Left lung (tissue), 4 donors: ENCODE measurements at regions not wholly inside any gene's neighbourhood (a gene's known extent, or its start where the extent isn't known, plus 50 kb on each side); places are given as distances from the start of the nearest gene placed in this dataset.

Experiments used
- ATAC-seq: fragments of 200-7000 bp; cut with Tn5 transposase; one replicate; pipeline ENCODE4 v1.9.1; 2020; ENCODE audit warnings: moderate library complexity
- DNase-seq, 4 donors: peaks; one replicate each; pipeline ENCODE4 v3.0.0-alpha.2; 2013 to 2020
- H3K27ac ChIP-seq, 2 donors: fragments of 200-600 bp; sonication (generic) in 1 of 2; one replicate each; pipeline versions ENCODE4 v1.5.0 to v1.8.0; 2020 to 2021
- H3K27me3 ChIP-seq, 2 donors: fragments of 200-600 bp; sonication (generic) in 1 of 2; one replicate each; pipeline versions ENCODE4 v1.5.0 to v1.8.0; 2020 to 2021
- H3K36me3 ChIP-seq, 2 donors: fragments of 200-600 bp; sonication (generic) in 1 of 2; one replicate each; pipeline versions ENCODE4 v1.5.0 to v1.8.0; 2020 to 2021
- H3K4me1 ChIP-seq, 2 donors: fragments of 200-600 bp; one replicate each; pipeline ENCODE4 v1.8.0; 2021
- H3K4me3 ChIP-seq, 2 donors: fragments of 200-600 bp; sonication (generic) in 1 of 2; one replicate each; pipeline versions ENCODE4 v1.5.0 to v1.8.0; 2020 to 2021; ENCODE audit warnings: mild to moderate bottlenecking in 1 of 2
- H3K9me3 ChIP-seq, 2 donors: fragments of 200-600 bp; sonication (generic) in 1 of 2; one replicate each; pipeline versions ENCODE4 v1.5.0 to v1.8.0; 2020 to 2021
- intact Hi-C, 2 donors: fragments of 100-400 bp; cut with DNase I; formaldehyde crosslinking; loops; one replicate each; pipeline versions ENCODE4 v1.11.2 to v1.14.2; 2022
- TF ChIP-seq, protein P1 (sequence below), 2 donors: fragments of 200-600 bp; sonication (generic) in 1 of 2; IDR thresholded peaks; one replicate each; pipeline versions ENCODE4 v1.5.0 to v1.8.0; 2021; ENCODE audit warnings: antibody characterized with exemption in 2 of 2
- donor health status: DM: no; HTN: yes; CAD: no.
- donor health status: DM: no; HTN: no; CAD: no.

- Histone ChIP-seq H3K27me3 (peaks cover 0 to 8% of the 10 kb centered on the region in 2 donors), H3K4me3 (no peak overlapping the region), H3K27ac (no peak overlapping the region), H3K4me1 (no peaks in the 10 kb centered on the region), H3K36me3 (no peaks in the 10 kb centered on the region), H3K9me3 (no peaks in the 10 kb centered on the region)
- TF ChIP-seq, protein P1, sequence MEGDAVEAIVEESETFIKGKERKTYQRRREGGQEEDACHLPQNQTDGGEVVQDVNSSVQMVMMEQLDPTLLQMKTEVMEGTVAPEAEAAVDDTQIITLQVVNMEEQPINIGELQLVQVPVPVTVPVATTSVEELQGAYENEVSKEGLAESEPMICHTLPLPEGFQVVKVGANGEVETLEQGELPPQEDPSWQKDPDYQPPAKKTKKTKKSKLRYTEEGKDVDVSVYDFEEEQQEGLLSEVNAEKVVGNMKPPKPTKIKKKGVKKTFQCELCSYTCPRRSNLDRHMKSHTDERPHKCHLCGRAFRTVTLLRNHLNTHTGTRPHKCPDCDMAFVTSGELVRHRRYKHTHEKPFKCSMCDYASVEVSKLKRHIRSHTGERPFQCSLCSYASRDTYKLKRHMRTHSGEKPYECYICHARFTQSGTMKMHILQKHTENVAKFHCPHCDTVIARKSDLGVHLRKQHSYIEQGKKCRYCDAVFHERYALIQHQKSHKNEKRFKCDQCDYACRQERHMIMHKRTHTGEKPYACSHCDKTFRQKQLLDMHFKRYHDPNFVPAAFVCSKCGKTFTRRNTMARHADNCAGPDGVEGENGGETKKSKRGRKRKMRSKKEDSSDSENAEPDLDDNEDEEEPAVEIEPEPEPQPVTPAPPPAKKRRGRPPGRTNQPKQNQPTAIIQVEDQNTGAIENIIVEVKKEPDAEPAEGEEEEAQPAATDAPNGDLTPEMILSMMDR (IDR thresholded peaks at IDR 0.05): no peak
- no peak for DNase-seq
- no peak for ATAC-seq
- intact Hi-C loops: no loop called here
Measured at GRCh38 chr17:13272296-13272695, 254.5 kb upstream of the ELAC2 start.

GRCh38 chr17:13268791-13269595 lies 251.2 kb upstream of the ELAC2 start:
- TF ChIP-seq, protein P1 (IDR thresholded peaks at IDR 0.05): no peak
- H3K4me1 ChIP-seq: no peaks in the 10 kb centered on the region
- H3K27ac ChIP-seq: no peak overlapping the region
- ATAC-seq (no peak), DNase-seq (no peak)
- H3K27me3 ChIP-seq: peaks cover 0 to 8% of the 10 kb centered on the region in 2 donors
- H3K36me3 ChIP-seq: no peaks in the 10 kb centered on the region
- H3K4me3 ChIP-seq: no peak overlapping the region
- intact Hi-C loops: no loop called here
- no peaks in the 10 kb centered on the region for H3K9me3 ChIP-seq

DNA sequence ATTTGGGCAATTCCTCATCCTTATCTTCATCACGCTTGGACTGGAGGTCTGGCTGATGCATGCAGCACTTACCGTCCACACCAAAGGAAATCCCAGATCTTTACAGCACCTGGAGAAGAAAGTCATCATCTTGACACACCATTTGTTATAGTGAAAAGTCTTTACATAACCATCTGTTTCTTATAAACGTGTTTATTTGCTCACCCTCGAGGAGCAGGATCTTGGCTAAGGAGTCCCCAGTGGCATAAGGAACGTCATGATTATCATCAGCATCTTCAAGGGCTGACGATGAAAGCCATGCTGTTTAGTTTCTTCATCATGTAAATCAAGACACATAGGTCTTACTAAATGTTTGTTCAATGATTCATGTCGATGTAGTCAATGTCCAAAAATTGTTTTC lies 248.8 kb upstream of the ELAC2 start:
- no peak overlapping the region for H3K27ac ChIP-seq
- H3K4me3 ChIP-seq: no peak overlapping the region
- H3K27me3 ChIP-seq: peaks cover 0 to 8% of the 10 kb centered on the region in 2 donors
- H3K36me3 ChIP-seq: no peaks in the 10 kb centered on the region
- H3K9me3 ChIP-seq: no peaks in the 10 kb centered on the region
- TF ChIP-seq, protein P1 (IDR thresholded peaks at IDR 0.05): no peak
- intact Hi-C loops: no loop called here
- DNase-seq (no peak), ATAC-seq (no peak)
- H3K4me1 ChIP-seq: no peaks in the 10 kb centered on the region

DNA sequence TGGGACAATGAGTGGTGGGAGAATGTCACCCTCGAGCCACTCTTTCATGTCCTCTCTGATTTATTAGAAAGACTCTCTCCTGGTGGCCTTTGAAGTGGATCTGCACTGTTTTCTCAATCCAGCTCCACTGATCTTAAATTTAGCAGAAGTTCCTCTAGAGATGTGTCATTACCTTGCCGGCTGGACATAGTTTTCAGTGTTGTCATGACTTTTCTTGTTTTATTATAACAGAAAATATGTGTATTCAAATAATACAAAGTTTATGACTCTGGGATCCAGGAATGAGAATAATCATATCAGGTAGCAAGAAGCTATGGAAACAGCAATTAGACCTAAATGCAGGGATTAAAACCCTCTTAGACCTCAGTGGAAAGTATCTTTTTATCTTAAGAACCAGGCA lies 247.5 kb upstream of the ELAC2 start:
- DNase-seq: no peak
- peaks cover 0 to 8% of the 10 kb centered on the region in 2 donors for H3K27me3 ChIP-seq
- ATAC-seq: no peak
- no peak overlapping the region for H3K4me3 ChIP-seq
- no peaks in the 10 kb centered on the region for H3K9me3 ChIP-seq
- H3K36me3 ChIP-seq: no peaks in the 10 kb centered on the region
- intact Hi-C loops: no loop called here
- H3K27ac ChIP-seq: no peak overlapping the region
- no peaks in the 10 kb centered on the region for H3K4me1 ChIP-seq
- TF ChIP-seq, protein P1 (IDR thresholded peaks at IDR 0.05): no peak

DNA sequence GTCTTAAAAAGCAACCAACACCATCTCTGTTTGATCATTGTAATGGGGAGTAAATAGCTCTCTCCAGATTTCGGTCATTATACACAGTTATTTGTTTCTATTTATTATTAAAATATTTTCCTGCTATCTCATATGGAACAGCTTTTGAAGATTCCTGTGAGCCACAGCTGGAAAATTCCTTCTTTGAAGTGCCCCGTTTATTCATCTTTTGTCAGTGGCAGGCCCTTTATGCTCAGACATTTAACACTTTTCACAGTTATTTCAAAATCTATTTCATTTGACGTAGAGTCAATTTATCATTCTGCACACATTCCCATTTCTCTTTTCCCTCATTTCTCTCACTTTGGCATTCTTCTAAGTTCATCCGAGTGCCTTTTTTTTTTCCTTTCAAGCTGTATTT lies 245.9 kb upstream of the ELAC2 start:
- no peaks in the 10 kb centered on the region for H3K27me3 ChIP-seq
- no peaks in the 10 kb centered on the region for H3K9me3 ChIP-seq
- TF ChIP-seq, protein P1 (IDR thresholded peaks at IDR 0.05): no peak
- intact Hi-C loops: no loop called here
- DNase-seq (no peak), ATAC-seq (no peak)
- H3K36me3 ChIP-seq: no peaks in the 10 kb centered on the region
- H3K4me3 ChIP-seq: no peak overlapping the region
- H3K27ac ChIP-seq: no peak overlapping the region
- H3K4me1 ChIP-seq: no peaks in the 10 kb centered on the region
